Fibroblast of skin of right biceps (primary cell): ENCODE measurements at regions not wholly inside any gene's neighbourhood (a gene's known extent, or its start where the extent isn't known, plus 50 kb on each side); places are given as distances from the start of the nearest gene placed in this dataset.

Experiments used
- DNase-seq: peaks from one replicate; pipeline ENCODE4 v3.0.0-alpha.2; 2013

GRCh38 chr16:13742928-13743327, 177.0 kb upstream of the ERCC4 start:
- DNase-seq: no peak

DNA sequence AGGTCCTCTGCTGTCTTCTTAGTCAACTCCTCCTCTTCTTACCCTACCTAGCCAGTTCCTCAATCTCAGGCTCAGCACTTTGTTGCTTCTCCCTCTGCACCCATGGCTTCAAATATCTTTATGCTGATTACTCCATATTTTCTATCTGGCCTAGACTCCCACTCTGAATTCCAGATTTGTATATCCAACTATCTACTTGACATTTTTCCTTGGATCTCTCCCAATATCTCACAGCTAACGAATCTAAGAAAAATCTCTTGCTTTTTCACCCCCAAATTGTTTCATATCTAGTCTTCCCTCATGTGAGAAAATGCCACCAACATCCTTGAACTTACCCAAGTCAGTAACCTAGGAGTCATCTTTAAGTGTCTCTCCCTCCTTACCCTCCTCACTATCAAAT, 176.4 kb upstream of the ERCC4 start:
- no peak for DNase-seq

- DNase-seq: no peak
These were observed 163.4 kb upstream of the ERCC4 start for GRCh38 chr16:13756411-13757140.

GRCh38 chr16:13766334-13766733, 153.6 kb upstream of the ERCC4 start:
- no peak for DNase-seq

DNA sequence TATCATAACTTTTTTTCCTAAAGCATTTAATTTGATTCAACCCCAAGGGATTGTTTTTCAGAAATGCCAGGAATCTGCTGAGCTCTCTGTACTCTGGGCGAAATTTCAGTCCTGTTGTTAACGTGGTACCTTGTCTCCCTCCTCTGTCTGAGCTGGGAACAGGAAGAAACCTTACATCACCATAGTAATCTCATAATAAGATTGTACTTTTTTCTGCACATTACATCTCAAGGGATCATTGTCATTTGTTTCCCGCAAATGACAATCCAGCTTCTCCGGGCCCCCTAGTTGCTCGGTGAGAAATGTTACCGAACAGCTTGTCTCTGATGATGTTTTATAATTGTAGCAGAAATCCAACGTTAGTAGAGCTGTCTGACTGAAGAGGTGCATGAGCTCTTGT, 152.7 kb upstream of the ERCC4 start:
- no peak for DNase-seq

- no peak for DNase-seq
These were observed 151.5 kb upstream of the ERCC4 start for GRCh38 chr16:13768471-13768870.

- no peak for DNase-seq
These were observed 149.5 kb upstream of the ERCC4 start for GRCh38 chr16:13770436-13770835.

DNA sequence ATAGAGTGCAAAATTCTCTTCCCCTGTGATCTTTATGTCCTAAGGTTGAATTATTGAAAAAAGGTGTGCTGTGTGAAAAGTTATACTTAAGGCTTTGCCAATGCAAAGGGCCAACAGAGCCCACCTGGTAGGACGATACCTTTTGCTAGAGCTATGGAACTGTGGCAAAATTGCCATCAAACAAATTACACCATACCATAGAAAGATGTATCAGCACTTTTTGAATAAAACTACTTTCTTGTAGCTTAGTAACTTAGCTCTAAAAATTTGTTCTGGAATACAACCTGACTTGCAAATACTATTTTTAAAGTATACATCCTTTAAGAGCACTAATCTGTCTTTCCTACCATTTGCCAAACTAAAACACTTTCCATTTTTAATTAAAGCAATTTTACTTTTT, 147.2 kb upstream of the ERCC4 start:
- no peak for DNase-seq

GRCh38 chr16:13779676-13780075, 140.3 kb upstream of the ERCC4 start:
- DNase-seq: no peak

- DNase-seq: no peak
These were observed 139.4 kb upstream of the ERCC4 start for GRCh38 chr16:13780406-13781168.

DNA sequence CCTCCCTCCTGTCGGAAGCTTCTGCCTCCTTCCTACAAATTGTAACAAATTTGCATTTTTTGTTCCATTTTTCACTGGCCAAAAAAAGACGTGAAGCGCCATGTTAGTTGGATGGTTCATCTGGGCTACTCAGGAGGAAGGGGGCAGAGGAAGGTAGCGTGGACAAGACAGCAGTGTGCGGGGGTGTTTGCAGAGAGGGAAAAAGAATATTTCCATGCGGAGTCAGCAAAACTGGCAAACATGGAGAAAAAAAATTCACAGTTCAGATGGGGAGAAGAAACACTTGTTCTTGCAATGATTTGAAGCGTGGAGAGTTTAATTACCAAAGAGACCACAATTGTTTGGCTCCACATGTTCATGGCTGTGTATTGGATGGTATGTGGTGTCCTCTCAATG, 138.8 kb upstream of the ERCC4 start:
- no peak for DNase-seq

- DNase-seq: no peak
These were observed 138.2 kb upstream of the ERCC4 start for GRCh38 chr16:13781575-13782338.

GRCh38 chr16:13791095-13791494, 128.9 kb upstream of the ERCC4 start:
- no peak for DNase-seq

- DNase-seq: no peak
These were observed 126.0 kb upstream of the ERCC4 start for GRCh38 chr16:13793841-13794409.

DNA sequence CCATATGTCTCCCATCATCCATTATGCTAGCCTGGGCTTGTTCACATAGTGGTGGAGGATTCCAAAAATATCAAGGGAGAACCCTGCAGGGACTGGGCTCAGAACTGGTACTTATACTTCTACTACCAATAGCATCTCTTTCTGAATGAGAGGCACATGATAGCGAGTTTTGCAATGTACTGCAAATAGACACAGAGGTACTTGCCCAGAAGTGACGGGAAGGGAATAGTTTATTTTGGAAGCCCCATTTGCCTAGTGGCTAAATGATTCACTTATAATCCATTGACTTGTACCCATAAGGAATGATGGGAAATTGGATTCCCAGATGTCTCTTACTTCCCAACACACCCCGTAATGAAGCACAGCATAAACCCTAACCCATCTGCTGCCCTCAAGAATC, 124.8 kb upstream of the ERCC4 start:
- DNase-seq: no peak

- no peak for DNase-seq
These were observed 122.2 kb upstream of the ERCC4 start for GRCh38 chr16:13797718-13798117.

- DNase-seq: no peak
These were observed 121.7 kb upstream of the ERCC4 start for GRCh38 chr16:13798211-13798610.

- no peak for DNase-seq
These were observed 116.0 kb upstream of the ERCC4 start for GRCh38 chr16:13803974-13804373.

- no peak for DNase-seq
These were observed 114.0 kb upstream of the ERCC4 start for GRCh38 chr16:13805951-13806350.

DNA sequence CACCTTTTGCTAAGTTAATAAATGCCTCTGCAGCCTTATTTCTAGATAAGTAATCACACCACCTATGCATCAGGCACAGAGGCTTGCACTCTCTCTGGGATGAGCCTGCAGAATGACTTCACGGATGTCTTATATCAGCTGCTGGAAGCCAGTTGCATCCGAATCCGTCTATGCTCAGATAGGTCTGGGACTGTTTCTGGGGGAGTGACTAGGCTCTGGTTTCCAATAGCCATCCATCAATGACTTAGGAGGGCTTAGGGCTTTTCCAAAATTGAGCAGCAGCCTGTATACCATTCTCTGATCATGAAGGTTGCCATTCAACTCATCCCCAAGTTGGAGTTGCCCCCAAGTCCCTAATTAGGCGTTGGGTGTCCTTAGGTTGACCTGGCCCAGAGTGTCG, 113.3 kb upstream of the ERCC4 start:
- no peak for DNase-seq

- DNase-seq: no peak
These were observed 111.9 kb upstream of the ERCC4 start for GRCh38 chr16:13808102-13808501.

- no peak for DNase-seq
These were observed 110.2 kb upstream of the ERCC4 start for GRCh38 chr16:13809765-13810164.

- DNase-seq: no peak
These were observed 108.1 kb upstream of the ERCC4 start for GRCh38 chr16:13811834-13812233.

- no peak for DNase-seq
These were observed 103.3 kb upstream of the ERCC4 start for GRCh38 chr16:13816701-13817100.
